Adrenal gland (tissue), 9 donors: ENCODE measurements at regions not wholly inside any gene's neighbourhood (a gene's known extent, or its start where the extent isn't known, plus 50 kb on each side); places are given as distances from the start of the nearest gene placed in this dataset.
A peak's percentile ranks its signal among the peaks of the same experiment; 100 is the strongest.

Experiments used
- DNase-seq, 7 donors: peaks; one replicate each; pipeline ENCODE4 v3.0.0-alpha.2; 2019 to 2020
- H3K27ac ChIP-seq, 5 donors: fragments of 200-600 bp; sonication (generic) in 4 of 5; 1 replicate in 3 of 5; 2 replicates in 2 of 5; pipeline versions ENCODE4 v1.5.1 to v1.8.0; 2016 to 2020; ENCODE audit warnings: mild to moderate bottlenecking in 1 of 5
- H3K27me3 ChIP-seq: fragments of 200-600 bp; 2 replicates; pipeline ENCODE4 v1.8.0; 2021
- H3K36me3 ChIP-seq, 2 donors: fragments of 200-600 bp; replicated peaks in 1 of 2; 1 replicate in 1 of 2; 2 replicates in 1 of 2; pipeline versions ENCODE4 v1.5.1 to v1.8.0; 2018 to 2022
- H3K4me1 ChIP-seq, 2 donors: fragments of 200-600 bp; replicated peaks in 1 of 2; 1 replicate in 1 of 2; 2 replicates in 1 of 2; pipeline versions ENCODE4 v1.5.1 to v1.8.0; 2018 to 2021
- H3K4me3 ChIP-seq, 4 donors: fragments of 200-600 bp; sonication (generic) in 3 of 4; one replicate each; pipeline ENCODE4 v1.5.1; 2016 to 2018
- H3K9me3 ChIP-seq, 3 donors: fragments of 200-600 bp; sonication (generic) in 1 of 3; replicated peaks in 1 of 3; 1 replicate in 2 of 3; 2 replicates in 1 of 3; pipeline versions ENCODE4 v1.5.1 to v1.8.0; 2016 to 2021
- CTCF ChIP-seq, 6 experiments: fragments of 450-650 bp in 4 of 6; fragments of 200-600 bp in 2 of 6; sonication (generic) in 1 of 6; IDR thresholded peaks; 1 replicate in 5 of 6; 2 replicates in 1 of 6; pipeline versions ENCODE4 v1.5.1 to v1.8.0; 2016 to 2021; ENCODE audit warnings: antibody characterized with exemption in 6 of 6, mild to moderate bottlenecking in 2 of 6, moderate library complexity in 1 of 6
- POLR2A ChIP-seq, 2 donors: fragments of 450-650 bp; IDR thresholded peaks; one replicate each; pipeline ENCODE4 v1.6.1; 2017; ENCODE audit warnings: antibody characterized with exemption in 2 of 2, mild to moderate bottlenecking in 2 of 2, moderate library complexity in 1 of 2
- WGBS, 4 donors: extraction: QIAGEN DNeasy Blood & Tissue Kit in 2 of 4; methylation state at CpG; one replicate each; pipeline versions ENCODE4 v1.1.5 to v1.1.7; 2013 to 2017; 5-methylcytosine and 5-hydroxymethylcytosine counted together
- intact Hi-C, 2 donors: fragments of 100-400 bp; cut with DNase I; formaldehyde crosslinking; loops; one replicate each; pipeline versions ENCODE4 v1.14.1 to v1.15.0; 2022 to 2023
- donor health status: healthy with polysubstance abuse.
- donor health status: Bipolar disorder and iron deficiency.
- donor health status: DM: yes; HTN: yes; CAD: no.
- donor health status: DM: no; HTN: no; CAD: no.
- donor health status: DM: no; HTN: no; CAD: no.

- peak in 4 of 7 donors; percentile 1 to 6 (median 4) for DNase-seq
- H3K4me3 ChIP-seq = no peak overlapping the region
- no peaks in the 10 kb centered on the region for H3K4me1 ChIP-seq
- H3K27ac ChIP-seq = no peak overlapping the region
- 60 to 71% (median 65%) methylated on average over 9 of the region's 9 CpGs for WGBS, 4 donors
- H3K27me3 ChIP-seq = no peaks in the 10 kb centered on the region
- no peaks in the 10 kb centered on the region for H3K9me3 ChIP-seq
- no peaks in the 10 kb centered on the region for H3K36me3 ChIP-seq
- TF ChIP-seq CTCF (IDR thresholded peaks at IDR 0.05) (no peak), POLR2A (IDR thresholded peaks at IDR 0.05) (no peak)
- intact Hi-C loops = no loop called here
These were observed 163.2 kb downstream of the FBLN2 start for GRCh38 chr3:13711911-13712650.

- DNase-seq = peak in 1 of 7 donors; percentile 2
- H3K27me3 ChIP-seq = no peaks in the 10 kb centered on the region
- intact Hi-C loops = no loop called here
- no peaks in the 10 kb centered on the region for H3K9me3 ChIP-seq
- H3K27ac ChIP-seq = no peak overlapping the region
- 40 to 63% (median 45%) methylated on average over 3 of the region's 3 CpGs for WGBS, 4 donors
- TF ChIP-seq CTCF (IDR thresholded peaks at IDR 0.05) (no peak), POLR2A (IDR thresholded peaks at IDR 0.05) (no peak)
- H3K4me1 ChIP-seq = no peaks in the 10 kb centered on the region
- no peaks in the 10 kb centered on the region for H3K36me3 ChIP-seq
- no peak overlapping the region for H3K4me3 ChIP-seq
These were observed 161.3 kb downstream of the FBLN2 start for GRCh38 chr3:13710251-13710650.

- H3K4me3 ChIP-seq = no peak overlapping the region
- no peaks in the 10 kb centered on the region for H3K27me3 ChIP-seq
- TF ChIP-seq POLR2A (IDR thresholded peaks at IDR 0.05) = no peak
- no peak for TF ChIP-seq CTCF (IDR thresholded peaks at IDR 0.05)
- 79 to 92% (median 80%) methylated on average over 1 of the region's 1 CpG for WGBS, 4 donors
- intact Hi-C loops = no loop called here
- H3K9me3 ChIP-seq = no peaks in the 10 kb centered on the region
- no peaks in the 10 kb centered on the region for H3K36me3 ChIP-seq
- H3K27ac ChIP-seq = no peak overlapping the region
- H3K4me1 ChIP-seq = no peaks in the 10 kb centered on the region
- peak in 3 of 7 donors; percentile 1 to 5 (median 1) for DNase-seq
These were observed 160.8 kb downstream of the FBLN2 start for GRCh38 chr3:13709706-13710105.

- no peaks in the 10 kb centered on the region for H3K4me1 ChIP-seq
- peak in 4 of 7 donors; percentile 1 to 15 (median 2) for DNase-seq
These were observed 160.1 kb downstream of the FBLN2 start for GRCh38 chr3:13708871-13709595.

More at GRCh38 chr3:13708871-13709595, 160.1 kb downstream of the FBLN2 start:
- TF ChIP-seq POLR2A (IDR thresholded peaks at IDR 0.05) = no peak
- TF ChIP-seq CTCF (IDR thresholded peaks at IDR 0.05) = no peak
- Histone ChIP-seq H3K27me3 (no peaks in the 10 kb centered on the region), H3K4me3 (no peak overlapping the region), H3K27ac (no peak overlapping the region), H3K9me3 (no peaks in the 10 kb centered on the region), H3K36me3 (no peaks in the 10 kb centered on the region)
- WGBS, 4 donors = 67 to 78% (median 71%) methylated on average over 6 of the region's 6 CpGs
- intact Hi-C loops = no loop called here
